Erythroblast (primary cell): ENCODE measurements at regions not wholly inside any gene's neighbourhood (a gene's known extent, or its start where the extent isn't known, plus 50 kb on each side); places are given as distances from the start of the nearest gene placed in this dataset.

Experiments
- DNase-seq, 2 experiments: peaks; one replicate each; lab custom pipeline; 2025; lab: John Stamatoyannopoulos, UW
- GATA1 ChIP-seq: IDR thresholded peaks from 2 replicates; pipeline ENCODE4 v1.6.1; 2011; ENCODE audit warnings: low read depth, mild to moderate bottlenecking, control low read depth, low read length, moderate library complexity
- POLR2A ChIP-seq: IDR thresholded peaks from 2 replicates; pipeline ENCODE4 v1.6.1; 2011; ENCODE audit warnings: mild to moderate bottlenecking, low read length

DNA sequence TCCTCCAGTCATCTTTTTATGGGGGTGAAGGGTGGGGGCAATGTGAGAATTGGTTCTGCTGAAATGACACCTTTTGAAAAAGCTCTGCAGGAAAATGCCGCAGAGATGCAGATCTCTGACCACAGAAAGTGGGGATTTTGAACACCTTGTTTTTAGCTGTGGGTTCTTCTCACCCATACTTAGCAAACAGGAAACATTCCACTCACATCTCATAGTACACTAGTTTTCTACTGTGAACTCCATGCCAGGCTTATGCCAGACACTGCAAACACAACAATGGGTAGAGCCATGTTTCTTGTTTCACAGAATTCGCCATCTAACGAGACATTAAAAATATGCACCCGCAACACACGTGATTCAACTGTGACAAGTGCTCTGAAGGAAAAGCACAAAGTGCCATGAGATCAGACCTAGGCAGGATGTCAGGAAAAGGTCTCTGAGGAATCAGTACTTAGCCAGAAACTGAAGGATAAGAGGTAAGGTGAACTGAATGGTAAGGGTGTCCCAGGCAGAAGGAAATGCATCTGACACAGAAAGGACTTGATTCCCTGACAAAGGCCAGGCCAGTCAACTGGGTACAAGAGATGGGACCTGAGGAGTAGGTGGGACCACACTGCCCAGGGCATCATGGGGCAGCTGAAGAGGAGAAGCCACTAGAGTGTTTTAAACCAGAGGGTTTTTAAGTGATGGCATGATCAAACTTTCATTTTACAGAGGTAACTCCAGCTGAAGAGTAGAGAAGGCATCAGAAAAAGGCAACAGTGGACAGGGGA, 83.8 kb upstream of the JAK1 start:
- DNase-seq = no peak

GRCh38 chr1:65050735-65051134, 84.4 kb upstream of the JAK1 start:
- DNase-seq = no peak
- TF ChIP-seq POLR2A (peak; percentile 9), GATA1 (no peak)

More for the DNA sequence above, 83.8 kb upstream of the JAK1 start:
- no peak for TF ChIP-seq POLR2A
- TF ChIP-seq GATA1 = no peak

DNA sequence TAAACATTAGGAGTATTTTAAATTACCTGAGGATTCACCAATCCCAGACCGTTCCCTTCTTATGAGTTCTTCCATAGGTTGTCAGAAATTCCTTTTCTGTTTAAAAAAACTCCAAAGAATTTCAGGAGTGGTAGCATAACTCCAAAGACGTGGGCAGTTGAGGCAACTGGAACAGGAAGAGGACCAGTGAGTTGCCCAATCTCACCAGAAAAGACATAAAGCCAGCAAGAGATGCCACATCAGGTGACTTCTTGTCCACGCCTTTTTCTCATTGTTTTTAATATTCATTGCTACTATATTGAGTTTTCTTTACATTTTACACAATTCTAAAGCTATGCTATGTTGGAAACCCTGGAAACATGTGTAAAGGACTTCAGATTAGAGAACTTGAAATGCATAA, 88.1 kb upstream of the JAK1 start:
- no peak for DNase-seq
- no peak for TF ChIP-seq GATA1
- TF ChIP-seq POLR2A = no peak

- DNase-seq = no peak
- no peak for TF ChIP-seq POLR2A
- no peak for TF ChIP-seq GATA1
Measured at GRCh38 chr1:65055747-65056146, 89.4 kb upstream of the JAK1 start.

DNA sequence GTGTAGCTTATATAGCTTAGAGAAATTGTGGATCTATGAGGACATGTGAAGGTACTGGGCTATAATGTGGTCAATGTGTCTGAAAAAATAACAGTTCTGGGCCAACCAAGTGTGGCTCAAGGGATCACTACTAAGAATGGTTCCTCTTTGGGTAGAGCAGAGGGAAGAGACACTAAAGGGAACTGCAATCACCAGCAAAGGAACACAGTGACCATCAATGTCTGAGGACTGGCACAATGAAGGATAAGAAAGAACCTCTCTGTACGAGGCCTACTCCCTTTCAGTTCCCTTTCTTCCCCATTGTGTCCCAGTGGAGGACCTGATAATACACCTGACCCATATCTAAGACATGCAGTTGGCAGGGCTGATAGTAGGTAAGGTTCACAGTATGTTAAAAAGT, 89.9 kb upstream of the JAK1 start:
- TF ChIP-seq GATA1 (no peak), POLR2A (no peak)
- DNase-seq = no peak

GRCh38 chr1:65056866-65057265, 90.5 kb upstream of the JAK1 start:
- DNase-seq = no peak
- TF ChIP-seq GATA1 = no peak
- no peak for TF ChIP-seq POLR2A

DNA sequence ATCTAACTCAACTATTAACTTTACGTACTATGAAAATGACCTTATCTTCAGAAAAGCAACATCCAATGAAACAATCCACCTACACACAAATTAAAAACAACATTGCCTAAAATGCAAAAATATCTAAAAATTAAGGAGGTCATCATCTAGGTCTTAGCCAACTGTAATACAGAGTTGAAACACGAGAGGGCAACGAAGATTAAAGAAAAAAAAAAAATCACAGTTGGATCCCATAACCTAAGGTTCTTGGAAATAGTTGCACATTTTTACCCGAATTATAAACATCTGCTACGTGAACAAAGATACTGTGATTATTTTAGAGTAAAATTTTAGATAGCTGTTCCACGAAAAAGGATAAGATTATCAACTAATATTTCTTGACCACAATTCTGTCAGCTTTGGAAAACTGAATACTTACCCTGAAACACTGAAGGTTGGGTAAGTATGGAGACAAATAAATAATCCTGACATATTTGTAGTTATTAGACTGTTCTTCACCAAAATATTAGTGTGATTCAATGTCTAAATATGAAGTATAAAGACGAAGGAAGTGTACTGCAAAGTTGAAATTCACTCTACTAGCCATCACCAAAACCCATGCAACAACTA, 88.0 kb upstream of the AK4 start:
- TF ChIP-seq POLR2A (no peak), GATA1 (no peak)

DNA sequence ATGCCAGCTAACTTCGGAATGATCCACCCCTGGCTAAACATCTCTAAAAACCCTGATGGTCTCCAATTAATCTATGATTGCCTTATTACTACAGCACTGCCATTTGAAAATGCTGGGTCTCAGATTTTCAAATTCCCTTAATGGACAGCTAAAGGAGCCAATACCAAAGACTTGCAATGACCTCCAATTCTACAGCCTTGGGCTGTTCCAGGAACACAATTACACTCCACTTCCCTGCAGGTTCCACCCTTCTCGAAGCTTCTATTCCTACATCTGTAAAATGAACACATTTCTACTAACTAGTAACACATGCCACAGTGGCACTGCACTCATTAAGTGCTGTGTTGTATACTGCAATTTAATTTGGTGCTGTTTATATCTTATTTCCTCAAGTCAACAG, 85.7 kb upstream of the AK4 start:
- TF ChIP-seq GATA1 (no peak), POLR2A (no peak)
- DNase-seq = no peak

More for the DNA sequence above, 88.0 kb upstream of the AK4 start:
- peak; percentile 39 to 70 for DNase-seq

GRCh38 chr1:65063025-65063424, 85.0 kb upstream of the AK4 start:
- TF ChIP-seq GATA1 = no peak
- no peak for TF ChIP-seq POLR2A
- peak in 1 of 2 experiments; percentile 14 for DNase-seq

DNA sequence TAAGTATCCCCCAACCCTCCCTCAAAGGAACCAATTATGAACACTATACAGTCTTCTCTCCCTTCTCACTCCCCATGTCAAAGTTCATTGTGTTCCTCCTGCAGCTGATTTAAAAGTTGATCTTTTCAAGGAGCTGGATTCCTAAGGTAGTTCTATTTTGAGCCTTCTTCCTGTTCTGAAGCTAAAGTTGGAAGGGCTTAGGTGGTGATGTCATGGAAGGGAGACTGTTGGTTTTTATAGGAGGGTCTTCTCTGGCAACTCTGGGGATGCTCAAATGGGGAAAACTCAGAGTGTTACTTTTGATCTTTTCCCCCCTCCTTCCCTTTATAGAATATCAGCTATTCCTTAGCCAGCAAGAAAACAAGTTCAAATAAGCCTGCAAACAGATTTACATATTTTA, 83.0 kb upstream of the AK4 start:
- no peak for TF ChIP-seq GATA1
- TF ChIP-seq POLR2A = no peak
- peak in 1 of 2 experiments; percentile 20 for DNase-seq

- no peak for TF ChIP-seq GATA1
- no peak for TF ChIP-seq POLR2A
- peak in 1 of 2 experiments; percentile 56 for DNase-seq
Measured at GRCh38 chr1:65065524-65066418, 82.2 kb upstream of the AK4 start.

DNA sequence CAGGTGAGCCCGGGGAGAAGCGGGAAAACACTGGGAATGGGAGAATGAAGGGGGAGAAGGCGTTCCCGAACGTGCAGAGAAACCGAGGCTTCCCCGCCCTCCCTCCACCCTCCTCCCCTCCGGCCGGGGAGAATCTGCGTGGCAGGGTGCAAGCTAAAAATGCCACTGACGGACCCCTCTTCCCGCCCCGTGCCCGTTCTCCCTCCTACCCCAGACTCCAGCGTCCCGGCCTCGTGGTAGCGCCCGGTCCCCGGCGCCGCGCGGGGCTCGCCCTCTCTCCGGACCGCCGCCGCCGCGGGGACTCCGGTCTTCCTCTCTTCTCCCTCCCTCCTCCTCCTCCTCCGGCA, 81.6 kb upstream of the AK4 start:
- TF ChIP-seq POLR2A (no peak), GATA1 (no peak)
- no peak for DNase-seq

DNA sequence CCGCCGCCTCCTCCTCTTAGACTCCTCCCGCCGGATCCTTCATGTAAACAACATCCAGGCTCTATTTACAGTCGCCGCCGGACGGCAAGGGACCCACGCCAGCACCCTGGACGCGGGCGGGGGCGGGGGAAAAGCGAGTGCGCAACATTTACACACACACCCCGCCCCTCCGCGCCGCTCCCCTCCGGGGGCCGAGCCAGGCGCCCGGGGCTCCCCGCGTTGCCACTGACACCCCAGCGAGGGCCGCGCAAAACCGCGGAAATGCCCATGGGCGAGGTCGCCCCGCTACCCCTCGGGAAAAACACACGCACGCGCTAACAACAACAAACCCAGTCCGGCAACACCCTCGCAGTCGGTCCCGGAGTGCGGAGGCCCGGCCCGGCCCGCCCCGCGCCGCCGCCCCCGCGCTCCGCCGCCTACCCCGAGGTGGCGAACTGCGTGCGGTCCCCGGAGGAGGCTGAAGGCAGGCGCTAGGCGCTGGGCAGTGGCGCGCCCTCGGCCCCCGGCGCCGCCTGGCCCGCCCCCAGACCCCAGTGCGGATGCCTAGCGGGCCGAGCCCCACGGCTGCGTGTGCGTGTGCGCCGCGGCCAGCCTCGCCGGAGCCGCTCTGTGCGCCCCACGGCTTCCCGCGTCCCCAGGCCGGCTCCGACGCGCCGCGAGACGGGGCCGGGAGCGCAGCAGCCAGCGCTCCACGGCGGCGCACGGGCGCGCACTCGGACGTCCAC, 81.1 kb upstream of the AK4 start:
- peak; percentile 88 to 95 for DNase-seq
- TF ChIP-seq POLR2A (peak; percentile 77), GATA1 (no peak)
